ENCODE measurements at regions not wholly inside any gene's neighbourhood (a gene's known extent, or its start where the extent isn't known, plus 50 kb on each side); places are given as distances from the start of the nearest gene placed in this dataset.
A peak's percentile ranks its signal among the peaks of the same experiment; 100 is the strongest.
"Not testable (repeated sequence)": the region's sequence is repeated elsewhere in the genome, so short reads cannot be mapped to it uniquely, and the experiment has no call there.

- DNase-seq = no peak
Observed at GRCh38 chr2:167843217-167843616, 404.2 kb downstream of the STK39 start.

- DNase-seq = no peak
Observed at GRCh38 chr2:167842047-167842446, 405.3 kb downstream of the STK39 start.

- not testable (repeated sequence) for DNase-seq
Observed at GRCh38 chr2:167835290-167835689, 412.1 kb downstream of the STK39 start.

GRCh38 chr2:167834707-167835106, 412.7 kb downstream of the STK39 start:
- DNase-seq = no peak

GRCh38 chr2:167833294-167833693, 414.1 kb downstream of the STK39 start:
- peak; percentile 62 for DNase-seq

- DNase-seq = peak; percentile 62
Observed at GRCh38 chr2:167832868-167833287, 414.5 kb downstream of the STK39 start.

- DNase-seq = no peak
Observed at GRCh38 chr2:167827352-167828097, 419.9 kb downstream of the STK39 start.

- no peak for DNase-seq
Observed at GRCh38 chr2:167826906-167827305, 420.5 kb downstream of the STK39 start.

- no peak for DNase-seq
Observed at GRCh38 chr2:167825664-167826063, 421.7 kb downstream of the STK39 start.

- DNase-seq = no peak
Observed at GRCh38 chr2:167822690-167823465, 424.5 kb downstream of the STK39 start.

GRCh38 chr2:167820488-167820887, 426.9 kb downstream of the STK39 start:
- DNase-seq = no peak

- DNase-seq = no peak
Observed at GRCh38 chr2:167818521-167818920, 428.9 kb downstream of the STK39 start.

GRCh38 chr2:167817908-167818307, 429.5 kb downstream of the STK39 start:
- DNase-seq = no peak

- DNase-seq = no peak
Observed at GRCh38 chr2:167817422-167817821, 430.0 kb downstream of the STK39 start.

- no peak for DNase-seq
Observed at GRCh38 chr2:167816874-167817290, 430.5 kb downstream of the STK39 start.

GRCh38 chr2:167814881-167815718, 432.3 kb downstream of the STK39 start:
- no peak for DNase-seq

- not testable (repeated sequence) for DNase-seq
Observed at GRCh38 chr2:167814482-167814880, 432.9 kb downstream of the STK39 start.

- not testable (repeated sequence) for DNase-seq
Observed at GRCh38 chr2:167809799-167810198, 437.6 kb downstream of the STK39 start.

GRCh38 chr2:167803449-167803988, 443.9 kb downstream of the STK39 start:
- no peak for DNase-seq

GRCh38 chr2:167794554-167795255, 452.7 kb downstream of the STK39 start:
- DNase-seq = no peak

- no peak for DNase-seq
Observed at GRCh38 chr2:167793725-167794124, 453.7 kb downstream of the STK39 start.

- no peak for DNase-seq
Observed at GRCh38 chr2:167792126-167792525, 455.3 kb downstream of the STK39 start.

Data from kidney glomerular epithelial cell (primary cell).